ENCODE measurements at regions not wholly inside any gene's neighbourhood (a gene's known extent, or its start where the extent isn't known, plus 50 kb on each side); places are given as distances from the start of the nearest gene placed in this dataset.

DNA sequence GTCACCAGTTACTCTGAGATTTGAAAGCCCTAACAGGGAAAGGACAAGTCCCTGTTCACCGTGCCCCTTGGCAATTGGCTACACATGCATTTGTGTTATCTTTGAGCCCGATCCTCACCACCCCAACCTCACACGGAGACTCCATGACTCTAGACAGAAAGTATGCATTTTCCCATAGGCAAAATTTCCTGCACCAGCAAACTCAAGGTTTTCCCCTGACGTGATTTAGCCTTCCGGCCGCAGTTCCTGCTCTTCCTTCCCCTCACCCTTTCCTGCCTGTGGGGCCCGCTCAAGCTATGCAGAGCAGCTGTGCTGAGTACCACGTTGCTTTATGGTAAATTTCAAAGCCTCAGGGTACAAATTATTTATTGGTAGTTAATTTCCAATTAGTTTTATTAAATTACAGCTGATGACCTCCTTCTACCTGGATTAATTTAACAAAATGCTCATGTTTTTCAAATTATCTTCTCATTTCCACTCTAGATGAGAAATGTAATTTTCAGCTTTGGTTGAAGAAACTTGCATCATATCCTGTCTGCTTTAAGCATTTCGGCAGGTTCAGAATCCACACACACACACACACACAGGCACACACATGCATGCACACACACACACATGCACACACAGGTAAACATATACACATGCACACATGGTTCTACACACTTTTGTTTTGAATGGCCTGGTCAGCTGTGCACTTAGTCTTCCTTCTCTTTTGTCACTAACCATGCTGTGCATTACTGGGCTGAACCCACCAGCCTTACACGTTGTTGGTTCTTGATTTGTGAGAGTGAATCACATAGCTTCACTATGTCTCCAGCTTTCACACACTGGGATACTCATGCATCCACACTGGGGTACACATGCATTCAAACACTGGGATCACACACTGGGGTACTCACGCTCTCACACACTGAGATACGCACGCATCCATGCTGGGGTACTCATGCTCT lies 283.1 kb upstream of the PITRM1 start:
- Histone ChIP-seq H3K4me3 (no peak overlapping the region), H3K4me1 (replicated peaks in 1 of 2) (peaks cover 0 to 13% of the 10 kb centered on the region in 2 donors), H3K27ac (no peak overlapping the region)
- in situ Hi-C loops (cut with MboI; ENCODE audit: low pct_unique_long_range_greater_than_20kb in 2 of 9, low sequenced_read_pairs in 9 of 9, unreplicated experiment in 9 of 9), result no loop called here
- peak in 4 of 8 experiments; percentile 40 to 62 (median 48) for ATAC-seq (replicated peaks in 6 of 8)
- WGBS, 10 experiments, result 40 to 100% (median 78%) methylated on average over 1 to 11 of the region's 13 CpGs

DNA sequence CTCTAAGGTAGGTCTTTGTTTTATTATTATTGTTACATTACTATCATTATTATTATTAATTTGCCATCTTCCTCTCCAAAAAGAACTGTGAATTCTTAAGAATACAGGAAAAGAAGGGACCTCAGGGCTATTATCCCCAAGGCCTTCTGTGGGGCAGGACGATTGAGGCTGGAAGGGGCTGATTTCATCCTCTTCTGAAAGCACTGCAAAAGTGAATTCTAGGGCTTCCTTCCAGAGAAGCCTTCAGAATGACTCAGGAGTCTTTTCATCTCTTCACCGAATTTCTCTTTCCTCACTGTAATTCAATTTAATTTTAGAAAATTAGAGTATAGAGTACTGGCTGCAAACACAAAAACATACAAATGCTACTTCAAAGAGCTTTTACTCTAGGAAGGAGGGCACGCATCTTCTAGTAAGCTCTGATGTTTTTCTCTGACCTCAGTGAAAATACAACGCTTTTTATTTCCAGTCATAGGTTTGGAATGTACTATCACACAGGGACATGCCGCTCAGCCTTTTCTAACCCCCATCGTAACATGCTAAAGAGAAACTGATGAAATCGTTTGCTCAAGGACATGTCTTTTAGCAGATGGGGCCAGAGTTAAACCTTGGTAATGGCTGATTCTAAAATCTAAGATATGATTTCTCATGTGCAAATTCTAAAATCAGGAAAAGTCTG lies 280.2 kb upstream of the PITRM1 start:
- H3K27ac ChIP-seq, result no peak overlapping the region
- H3K4me3 ChIP-seq, result no peak overlapping the region
- 0 to 79% (median 39%) methylated on average over 1 to 7 of the region's 7 CpGs; no CpG with 5 or more reads in 1 of the 10 experiments for WGBS, 10 experiments

DNA sequence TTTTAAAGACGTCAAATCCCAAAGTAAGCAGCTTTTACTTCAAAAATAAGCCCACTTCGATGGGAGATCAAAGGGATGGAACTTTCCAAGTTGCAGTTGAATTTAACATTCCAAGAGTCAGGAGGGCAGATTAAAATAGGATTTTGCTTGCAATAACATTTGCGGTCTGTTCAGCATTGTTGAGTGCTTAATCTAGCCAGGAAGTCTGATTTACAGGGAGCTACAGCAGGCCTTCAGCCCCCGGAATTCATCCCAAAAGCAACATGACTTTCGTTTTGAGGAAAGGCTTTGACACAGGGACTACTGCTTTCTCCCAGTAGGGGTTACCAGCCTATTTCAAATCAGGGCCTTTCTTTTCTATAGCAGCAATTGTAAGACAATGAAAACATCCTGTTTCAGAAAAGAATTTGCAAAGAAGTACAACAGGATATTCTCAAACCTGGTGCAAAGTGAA lies 279.6 kb upstream of the PITRM1 start:
- Histone ChIP-seq H3K27ac (no peak overlapping the region), H3K4me1 (replicated peaks in 1 of 2) (peaks cover 0 to 13% of the 10 kb centered on the region in 2 donors), H3K4me3 (no peak overlapping the region)
- WGBS, 10 experiments, result 0 to 100% (median 27%) methylated on average over 1 to 5 of the region's 5 CpGs
- in situ Hi-C loops (cut with MboI; ENCODE audit: low pct_unique_long_range_greater_than_20kb in 2 of 9, low sequenced_read_pairs in 9 of 9, unreplicated experiment in 9 of 9), result no loop called here
- ATAC-seq (replicated peaks in 6 of 8), result peak in 3 of 8 experiments; percentile 14 to 50 (median 44)

More for the DNA sequence above, 280.2 kb upstream of the PITRM1 start:
- peaks cover 0 to 13% of the 10 kb centered on the region in 2 donors for H3K4me1 ChIP-seq (replicated peaks in 1 of 2)
- in situ Hi-C loops (cut with MboI; ENCODE audit: low pct_unique_long_range_greater_than_20kb in 2 of 9, low sequenced_read_pairs in 9 of 9, unreplicated experiment in 9 of 9), result no loop called here
- ATAC-seq (replicated peaks in 6 of 8), result peak in 2 of 8 experiments; percentile 79 to 91

DNA sequence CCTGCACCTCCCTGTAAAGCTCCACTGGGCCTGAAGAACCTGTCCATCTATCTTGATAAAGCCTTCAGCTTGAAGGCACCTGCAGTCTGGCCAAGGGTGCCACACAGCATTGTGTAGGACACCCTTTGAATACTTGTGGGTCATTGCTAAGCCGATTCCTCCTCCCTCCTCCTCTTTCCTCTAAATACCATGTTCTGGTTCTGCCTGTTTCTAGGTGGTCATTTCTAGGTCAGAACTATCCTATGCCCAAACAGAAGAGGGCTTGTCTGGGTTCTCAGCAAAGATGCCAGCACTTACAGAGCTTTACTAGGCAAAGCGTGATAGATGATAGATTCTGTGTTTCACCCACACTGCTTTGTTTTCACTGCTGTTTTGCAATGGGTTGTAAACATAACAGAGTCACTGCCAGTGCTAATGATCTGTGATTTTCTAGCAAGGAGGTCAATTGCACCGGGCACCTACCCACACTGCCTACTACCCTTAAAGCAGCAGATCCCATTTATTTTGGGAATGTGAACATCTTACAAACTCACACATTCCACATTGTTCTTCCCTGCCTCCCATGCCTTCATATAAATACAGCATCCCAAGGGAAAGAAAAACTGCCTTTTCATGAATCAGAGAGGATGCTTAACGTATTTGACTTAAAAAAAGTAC lies 279.1 kb upstream of the PITRM1 start:
- H3K4me3 ChIP-seq, result no peak overlapping the region

GRCh38 chr10:3446221-3446620 lies 273.6 kb upstream of the PITRM1 start:
- no peak overlapping the region for H3K4me3 ChIP-seq
- in situ Hi-C loops (cut with MboI; ENCODE audit: low pct_unique_long_range_greater_than_20kb in 2 of 9, low sequenced_read_pairs in 9 of 9, unreplicated experiment in 9 of 9), result no loop called here
- 76 to 100% (median 100%) methylated on average over 1 to 2 of the region's 4 CpGs; no CpG with 5 or more reads in 7 of the 10 experiments for WGBS, 10 experiments
- peaks cover 0 to 9% of the 10 kb centered on the region in 2 donors for H3K4me1 ChIP-seq (replicated peaks in 1 of 2)
- ATAC-seq (replicated peaks in 6 of 8), result no peak
- H3K27ac ChIP-seq, result no peak overlapping the region

More for the DNA sequence above, 279.1 kb upstream of the PITRM1 start:
- WGBS, 10 experiments, result 0 to 100% (median 50%) methylated on average over 1 to 3 of the region's 4 CpGs; no CpG with 5 or more reads in 1 of the 10 experiments
- peak in 1 of 8 experiments; percentile 29 for ATAC-seq (replicated peaks in 6 of 8)
- no peak overlapping the region for H3K27ac ChIP-seq
- H3K4me1 ChIP-seq (replicated peaks in 1 of 2), result peaks cover 0 to 13% of the 10 kb centered on the region in 2 donors
- in situ Hi-C loops (cut with MboI; ENCODE audit: low pct_unique_long_range_greater_than_20kb in 2 of 9, low sequenced_read_pairs in 9 of 9, unreplicated experiment in 9 of 9), result no loop called here

GRCh38 chr10:3445648-3446047 lies 273.1 kb upstream of the PITRM1 start:
- in situ Hi-C loops (cut with MboI; ENCODE audit: low pct_unique_long_range_greater_than_20kb in 2 of 9, low sequenced_read_pairs in 9 of 9, unreplicated experiment in 9 of 9), result no loop called here
- ATAC-seq (replicated peaks in 6 of 8), result peak in 3 of 8 experiments; percentile 85 to 97 (median 95)
- Histone ChIP-seq H3K4me3 (no peak overlapping the region), H3K4me1 (replicated peaks in 1 of 2) (peaks cover 0 to 9% of the 10 kb centered on the region in 2 donors), H3K27ac (no peak overlapping the region)
- 0 to 100% (median 88%) methylated on average over 1 to 4 of the region's 4 CpGs; no CpG with 5 or more reads in 4 of the 10 experiments for WGBS, 10 experiments

GRCh38 chr10:3442451-3442990 lies 269.9 kb upstream of the PITRM1 start:
- in situ Hi-C loops (cut with MboI; ENCODE audit: low pct_unique_long_range_greater_than_20kb in 2 of 9, low sequenced_read_pairs in 9 of 9, unreplicated experiment in 9 of 9), result no loop called here
- Histone ChIP-seq H3K27ac (no peak overlapping the region), H3K4me3 (no peak overlapping the region), H3K4me1 (replicated peaks in 1 of 2) (peaks cover 0 to 9% of the 10 kb centered on the region in 2 donors)
- ATAC-seq (replicated peaks in 6 of 8), result no peak
- WGBS, 10 experiments, result 75 to 96% (median 83%) methylated on average over 1 to 8 of the region's 8 CpGs

- no peaks in the 10 kb centered on the region for H3K4me1 ChIP-seq (replicated peaks in 1 of 2)
- no peak overlapping the region for H3K27ac ChIP-seq
- H3K4me3 ChIP-seq, result no peak overlapping the region
- peak in 1 of 8 experiments; percentile 36 for ATAC-seq (replicated peaks in 6 of 8)
- in situ Hi-C loops (cut with MboI; ENCODE audit: low pct_unique_long_range_greater_than_20kb in 2 of 9, low sequenced_read_pairs in 9 of 9, unreplicated experiment in 9 of 9), result no loop called here
These were observed 266.6 kb upstream of the PITRM1 start for GRCh38 chr10:3439183-3439582.

GRCh38 chr10:3438606-3439005 lies 266.0 kb upstream of the PITRM1 start:
- 75 to 100% (median 82%) methylated on average over 1 to 3 of the region's 4 CpGs; no CpG with 5 or more reads in 2 of the 10 experiments for WGBS, 10 experiments
- in situ Hi-C loops (cut with MboI; ENCODE audit: low pct_unique_long_range_greater_than_20kb in 2 of 9, low sequenced_read_pairs in 9 of 9, unreplicated experiment in 9 of 9), result no loop called here
- Histone ChIP-seq H3K27ac (no peak overlapping the region), H3K4me1 (replicated peaks in 1 of 2) (no peaks in the 10 kb centered on the region), H3K4me3 (no peak overlapping the region)
- no peak for ATAC-seq (replicated peaks in 6 of 8)

DNA sequence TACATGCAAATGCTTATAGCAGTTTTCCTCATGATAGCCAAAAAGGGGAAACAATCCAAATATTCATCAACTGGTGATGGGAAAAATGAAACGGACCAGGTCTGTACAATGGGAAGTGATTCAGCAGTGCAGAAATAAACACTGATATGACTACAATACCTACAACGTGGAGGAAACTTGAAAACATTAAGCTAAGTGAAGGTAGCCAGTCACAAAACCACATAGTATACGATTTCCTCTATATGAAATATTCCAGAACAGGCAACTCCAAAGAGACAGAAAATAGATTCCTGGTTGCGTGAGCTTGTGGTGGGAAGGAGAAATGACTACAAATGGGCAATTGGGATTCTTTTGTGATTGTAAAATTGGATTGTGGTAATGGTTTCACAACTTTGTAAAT lies 263.1 kb upstream of the PITRM1 start:
- no peak for ATAC-seq (replicated peaks in 6 of 8)
- in situ Hi-C loops (cut with MboI; ENCODE audit: low pct_unique_long_range_greater_than_20kb in 2 of 9, low sequenced_read_pairs in 9 of 9, unreplicated experiment in 9 of 9), result no loop called here
- WGBS, 10 experiments, result 42 to 92% (median 84%) methylated on average over 2 to 4 of the region's 4 CpGs
- Histone ChIP-seq H3K27ac (no peak overlapping the region), H3K4me3 (no peak overlapping the region), H3K4me1 (replicated peaks in 1 of 2) (peaks cover 0 to 2% of the 10 kb centered on the region in 2 donors)

- H3K4me1 ChIP-seq (replicated peaks in 1 of 2), result peaks cover 2 to 11% of the 10 kb centered on the region in 2 donors
- H3K27ac ChIP-seq, result no peak overlapping the region
- H3K4me3 ChIP-seq, result no peak overlapping the region
- ATAC-seq (replicated peaks in 6 of 8), result no peak
- WGBS, 10 experiments, result 56 to 100% (median 83%) methylated on average over 1 to 6 of the region's 6 CpGs
- in situ Hi-C loops (cut with MboI; ENCODE audit: low pct_unique_long_range_greater_than_20kb in 2 of 9, low sequenced_read_pairs in 9 of 9, unreplicated experiment in 9 of 9), result no loop called here
These were observed 261.4 kb upstream of the PITRM1 start for GRCh38 chr10:3433988-3434387.

DNA sequence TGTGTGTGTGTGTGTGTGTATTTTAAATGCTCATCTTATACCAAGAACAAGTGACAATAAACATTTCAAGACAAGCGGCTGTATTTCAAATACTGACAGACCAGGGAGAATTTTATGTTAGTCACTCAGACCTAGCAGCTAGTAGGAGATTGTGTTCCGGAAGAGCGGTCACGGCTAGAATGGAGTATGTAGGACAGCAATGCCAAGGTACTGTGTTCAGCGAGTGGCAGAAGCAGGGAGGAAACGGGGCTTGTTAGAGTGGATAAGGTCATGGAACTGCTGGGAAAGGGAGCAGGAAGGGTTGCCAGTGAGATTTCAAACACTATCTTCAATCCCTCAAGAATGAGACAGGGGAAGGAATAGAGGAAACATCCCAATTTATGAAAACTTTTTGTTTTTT lies 260.5 kb upstream of the PITRM1 start:
- H3K4me3 ChIP-seq, result no peak overlapping the region
- 60 to 100% (median 92%) methylated on average over 3 to 6 of the region's 6 CpGs; no CpG with 5 or more reads in 2 of the 10 experiments for WGBS, 10 experiments
- H3K4me1 ChIP-seq (replicated peaks in 1 of 2), result peaks cover 3 to 11% of the 10 kb centered on the region in 2 donors
- in situ Hi-C loops (cut with MboI; ENCODE audit: low pct_unique_long_range_greater_than_20kb in 2 of 9, low sequenced_read_pairs in 9 of 9, unreplicated experiment in 9 of 9), result no loop called here
- H3K27ac ChIP-seq, result no peak overlapping the region
- ATAC-seq (replicated peaks in 6 of 8), result no peak
